ENCODE measurements at regions not wholly inside any gene's neighbourhood (a gene's known extent, or its start where the extent isn't known, plus 50 kb on each side); places are given as distances from the start of the nearest gene placed in this dataset.

- Mint-ChIP-seq H3K27me3 (no peaks in the 10 kb centered on the region), H3K36me3 (ENCODE audit: low read depth) (no peaks in the 10 kb centered on the region)
- POLR2A ChIA-PET = no interaction called here
Observed at GRCh38 chr5:28512648-28513047, 1474.3 kb upstream of the CDH9 start.

GRCh38 chr5:28505121-28505520, 1466.7 kb upstream of the CDH9 start:
- POLR2A ChIA-PET = no interaction called here
- ATAC-seq (no peak), DNase-seq (no peak)
- Mint-ChIP-seq H3K4me3 (no peak overlapping the region), H3K4me1 (ENCODE audit: low read depth) (no peaks in the 10 kb centered on the region), H3K27me3 (no peaks in the 10 kb centered on the region), H3K9me3 (peaks cover 7% of the 10 kb centered on the region), H3K27ac (no peak overlapping the region), H3K36me3 (ENCODE audit: low read depth) (no peaks in the 10 kb centered on the region)
- intact Hi-C loops (cut with micrococcal nuclease) = no loop called here
- CTCF ChIA-PET = no interaction called here
- TF ChIP-seq, protein P1, sequence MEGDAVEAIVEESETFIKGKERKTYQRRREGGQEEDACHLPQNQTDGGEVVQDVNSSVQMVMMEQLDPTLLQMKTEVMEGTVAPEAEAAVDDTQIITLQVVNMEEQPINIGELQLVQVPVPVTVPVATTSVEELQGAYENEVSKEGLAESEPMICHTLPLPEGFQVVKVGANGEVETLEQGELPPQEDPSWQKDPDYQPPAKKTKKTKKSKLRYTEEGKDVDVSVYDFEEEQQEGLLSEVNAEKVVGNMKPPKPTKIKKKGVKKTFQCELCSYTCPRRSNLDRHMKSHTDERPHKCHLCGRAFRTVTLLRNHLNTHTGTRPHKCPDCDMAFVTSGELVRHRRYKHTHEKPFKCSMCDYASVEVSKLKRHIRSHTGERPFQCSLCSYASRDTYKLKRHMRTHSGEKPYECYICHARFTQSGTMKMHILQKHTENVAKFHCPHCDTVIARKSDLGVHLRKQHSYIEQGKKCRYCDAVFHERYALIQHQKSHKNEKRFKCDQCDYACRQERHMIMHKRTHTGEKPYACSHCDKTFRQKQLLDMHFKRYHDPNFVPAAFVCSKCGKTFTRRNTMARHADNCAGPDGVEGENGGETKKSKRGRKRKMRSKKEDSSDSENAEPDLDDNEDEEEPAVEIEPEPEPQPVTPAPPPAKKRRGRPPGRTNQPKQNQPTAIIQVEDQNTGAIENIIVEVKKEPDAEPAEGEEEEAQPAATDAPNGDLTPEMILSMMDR (IDR thresholded peaks at IDR 0.05) = no peak

More at GRCh38 chr5:28512648-28513047, 1474.3 kb upstream of the CDH9 start:
- H3K27ac Mint-ChIP-seq = no peak overlapping the region
- no peak for DNase-seq
- H3K9me3 Mint-ChIP-seq = peaks cover 2% of the 10 kb centered on the region
- no peaks in the 10 kb centered on the region for H3K4me1 Mint-ChIP-seq (ENCODE audit: low read depth)
- CTCF ChIA-PET = no interaction called here
- ATAC-seq = no peak
- no peak overlapping the region for H3K4me3 Mint-ChIP-seq
- intact Hi-C loops (cut with micrococcal nuclease) = no loop called here
- TF ChIP-seq, protein P1 (IDR thresholded peaks at IDR 0.05) = no peak

DNA sequence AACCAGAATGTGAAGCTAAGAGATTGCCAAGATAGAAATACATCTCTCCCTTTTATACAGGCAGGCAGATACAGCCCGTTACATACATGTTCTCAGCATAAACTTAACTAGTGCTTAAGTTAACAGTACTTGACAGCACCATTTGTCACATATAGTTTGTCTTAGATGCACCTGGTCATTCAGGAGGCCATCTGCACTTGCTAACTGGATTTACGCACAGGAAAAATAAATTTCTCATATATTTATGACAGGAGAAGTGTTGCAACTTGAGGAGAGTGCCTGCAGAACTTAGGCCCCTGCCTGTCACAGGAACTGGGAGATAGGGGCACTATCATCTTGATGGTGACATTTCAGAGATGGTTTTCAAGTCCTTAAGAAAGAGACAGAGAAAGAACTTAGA, 1462.1 kb upstream of the CDH9 start:
- no peak for DNase-seq
- Mint-ChIP-seq H3K4me3 (no peak overlapping the region), H3K27ac (no peak overlapping the region), H3K4me1 (ENCODE audit: low read depth) (no peaks in the 10 kb centered on the region), H3K36me3 (ENCODE audit: low read depth) (no peaks in the 10 kb centered on the region), H3K9me3 (peaks cover 6% of the 10 kb centered on the region), H3K27me3 (no peaks in the 10 kb centered on the region)
- no peak for ATAC-seq
- intact Hi-C loops (cut with micrococcal nuclease) = no loop called here
- TF ChIP-seq, protein P1 (IDR thresholded peaks at IDR 0.05) = no peak
- ChIA-PET POLR2A (no interaction called here), CTCF (no interaction called here)

DNA sequence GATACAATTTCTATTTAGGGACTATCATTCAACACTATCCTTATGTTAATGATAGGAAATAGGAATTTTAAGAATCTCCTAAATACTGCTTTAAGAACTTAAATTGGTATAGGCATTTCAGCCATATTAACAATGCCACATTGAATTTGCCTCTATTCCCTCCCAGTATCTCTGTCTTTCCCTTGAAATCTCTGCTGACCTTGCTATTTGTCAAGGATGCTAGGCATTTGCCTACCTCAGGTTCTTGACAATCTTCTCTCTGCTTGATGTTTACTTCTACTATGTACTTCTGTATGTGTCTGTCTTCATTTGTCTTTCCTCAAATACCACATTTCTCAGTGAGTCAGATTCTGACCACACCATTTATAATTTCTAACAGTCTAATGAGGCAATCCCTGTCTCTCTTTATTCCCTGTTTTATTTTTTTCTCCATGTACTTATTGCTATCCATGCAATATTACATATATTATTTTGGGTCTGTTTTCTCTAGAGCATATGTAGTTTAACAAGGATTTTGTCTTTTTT, 1461.4 kb upstream of the CDH9 start:
- Mint-ChIP-seq H3K4me1 (ENCODE audit: low read depth) (no peaks in the 10 kb centered on the region), H3K4me3 (no peak overlapping the region), H3K27me3 (no peaks in the 10 kb centered on the region), H3K9me3 (peaks cover 6% of the 10 kb centered on the region), H3K36me3 (ENCODE audit: low read depth) (no peaks in the 10 kb centered on the region), H3K27ac (no peak overlapping the region)
- TF ChIP-seq, protein P1 (IDR thresholded peaks at IDR 0.05) = no peak
- no peak for ATAC-seq
- no peak for DNase-seq
- ChIA-PET POLR2A (no interaction called here), CTCF (no interaction called here)
- intact Hi-C loops (cut with micrococcal nuclease) = no loop called here

DNA sequence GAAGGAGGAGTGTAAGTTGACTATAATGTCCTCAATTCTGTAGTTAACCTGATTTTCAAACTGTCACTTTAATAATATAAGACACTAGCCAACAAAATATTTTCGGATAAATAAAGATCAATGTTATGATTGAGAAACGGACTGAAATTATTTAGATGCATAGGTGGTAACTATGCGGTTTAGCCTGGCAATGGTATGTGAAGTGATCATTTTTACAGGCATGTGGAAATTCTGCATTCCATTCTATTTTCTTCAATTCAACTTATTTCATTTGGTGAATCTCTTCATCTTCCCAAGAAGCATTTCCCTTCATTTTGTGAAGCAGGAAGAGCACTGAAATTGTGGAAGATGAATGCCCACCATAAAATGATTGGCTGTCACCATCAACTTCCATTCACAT, 1457.5 kb upstream of the CDH9 start:
- peaks cover 6% of the 10 kb centered on the region for H3K9me3 Mint-ChIP-seq
- ATAC-seq = no peak
- no peak for DNase-seq
- POLR2A ChIA-PET = no interaction called here
- CTCF ChIA-PET = no interaction called here
- H3K27me3 Mint-ChIP-seq = no peaks in the 10 kb centered on the region
- no peak overlapping the region for H3K27ac Mint-ChIP-seq
- intact Hi-C loops (cut with micrococcal nuclease) = no loop called here
- TF ChIP-seq, protein P1 (IDR thresholded peaks at IDR 0.05) = no peak
- no peaks in the 10 kb centered on the region for H3K36me3 Mint-ChIP-seq (ENCODE audit: low read depth)
- no peaks in the 10 kb centered on the region for H3K4me1 Mint-ChIP-seq (ENCODE audit: low read depth)
- H3K4me3 Mint-ChIP-seq = no peak overlapping the region
